C4-2B (cell line): ENCODE measurements at regions not wholly inside any gene's neighbourhood (a gene's known extent, or its start where the extent isn't known, plus 50 kb on each side); places are given as distances from the start of the nearest gene placed in this dataset.

Source experiments
- CTCF ChIP-seq: fragments of 450-650 bp; conservative IDR thresholded peaks from 2 replicates; pipeline ENCODE4 v1.5.1; 2017; ENCODE audit warnings: mild to moderate bottlenecking
- ZFX ChIP-seq: fragments of 450-650 bp; IDR thresholded peaks from 2 replicates; pipeline ENCODE4 v1.6.1; 2017

GRCh38 chr4:71945791-71946190, 86.0 kb upstream of the NPFFR2 start:
- TF ChIP-seq CTCF: no peak
- no peak for TF ChIP-seq ZFX
